Activated naive CD8-positive, alpha-beta T cell treated with anti-CD3 and anti-CD28 coated beads, Interleukin-2, amount 10 ng/mL, durations not matched to agents 7 days and 5 days (primary cell): ENCODE measurements at regions not wholly inside any gene's neighbourhood (a gene's known extent, or its start where the extent isn't known, plus 50 kb on each side); places are given as distances from the start of the nearest gene placed in this dataset.

Experiments
- ATAC-seq: fragments of 150-1000 bp; cut with Tn5 transposase; one replicate; pipeline ENCODE4 v1.10.0; 2021; ENCODE audit warnings: low read depth, moderate library complexity
- POLR2A ChIA-PET: fragments of 350-600 bp; sonication (Branson Sonifier 250); formaldehyde crosslinking; loops from one replicate; lab custom pipeline; 2021; ENCODE audit warnings: antibody characterized with exemption; lab: Charles Lee
- DNase-seq: peaks from one replicate; pipeline ENCODE4 v3.0.0; 2021
- H3K27ac Mint-ChIP-seq: one replicate; pipeline ENCODE4 v1.8.0; 2022; ENCODE audit warnings: mild to moderate bottlenecking, mixed read lengths
- H3K27me3 Mint-ChIP-seq: one replicate; pipeline ENCODE4 v1.8.0; 2022; ENCODE audit warnings: mild to moderate bottlenecking, moderate library complexity, mixed read lengths
- H3K36me3 Mint-ChIP-seq: one replicate; pipeline ENCODE4 v1.8.0; 2021; ENCODE audit warnings: mild to moderate bottlenecking, mixed read lengths
- H3K4me1 Mint-ChIP-seq: one replicate; pipeline ENCODE4 v1.8.0; 2021; ENCODE audit warnings: mixed read lengths
- H3K4me3 Mint-ChIP-seq: one replicate; pipeline ENCODE4 v1.8.0; 2022; ENCODE audit warnings: mild to moderate bottlenecking, moderate library complexity, mixed read lengths
- H3K9me3 Mint-ChIP-seq: one replicate; pipeline ENCODE4 v1.8.0; 2021; ENCODE audit warnings: mixed read lengths

DNA sequence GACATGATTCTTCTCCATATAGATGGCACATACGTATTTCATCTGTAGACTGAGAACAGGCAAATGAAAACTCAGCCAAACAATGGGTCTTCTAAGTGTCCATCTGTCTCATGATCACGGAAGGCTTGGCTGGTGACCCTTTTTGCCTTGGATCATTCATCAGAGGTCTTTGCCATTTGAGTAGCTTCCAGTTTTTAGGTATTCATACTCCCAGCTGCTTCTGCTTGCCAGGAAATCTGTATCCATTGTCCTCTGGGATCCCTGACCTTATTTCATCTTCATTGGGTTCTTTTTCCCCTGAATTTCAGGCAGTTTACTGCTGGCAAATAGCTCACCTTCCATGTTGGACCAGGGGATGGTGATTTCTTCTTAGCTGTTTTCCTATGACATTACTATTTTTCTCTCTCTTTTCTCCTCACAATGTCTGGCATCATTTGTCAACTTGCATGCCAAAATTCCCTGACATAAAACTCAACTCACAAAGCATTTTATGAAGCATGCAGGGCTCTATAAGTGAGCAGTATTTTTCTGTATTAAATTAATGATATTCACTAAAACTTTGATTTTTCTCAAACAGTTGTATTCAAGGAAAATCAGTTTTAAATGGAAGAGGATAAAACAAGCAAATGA lies 241.2 kb downstream of the DNAJB9 start:
- no peak overlapping the region for H3K4me3 Mint-ChIP-seq
- DNase-seq (no peak), ATAC-seq (no peak)
- no peaks in the 10 kb centered on the region for H3K36me3 Mint-ChIP-seq
- H3K9me3 Mint-ChIP-seq, result no peaks in the 10 kb centered on the region
- no peak overlapping the region for H3K27ac Mint-ChIP-seq
- no peaks in the 10 kb centered on the region for H3K27me3 Mint-ChIP-seq
- H3K4me1 Mint-ChIP-seq, result no peaks in the 10 kb centered on the region
- POLR2A ChIA-PET, result no interaction called here

DNA sequence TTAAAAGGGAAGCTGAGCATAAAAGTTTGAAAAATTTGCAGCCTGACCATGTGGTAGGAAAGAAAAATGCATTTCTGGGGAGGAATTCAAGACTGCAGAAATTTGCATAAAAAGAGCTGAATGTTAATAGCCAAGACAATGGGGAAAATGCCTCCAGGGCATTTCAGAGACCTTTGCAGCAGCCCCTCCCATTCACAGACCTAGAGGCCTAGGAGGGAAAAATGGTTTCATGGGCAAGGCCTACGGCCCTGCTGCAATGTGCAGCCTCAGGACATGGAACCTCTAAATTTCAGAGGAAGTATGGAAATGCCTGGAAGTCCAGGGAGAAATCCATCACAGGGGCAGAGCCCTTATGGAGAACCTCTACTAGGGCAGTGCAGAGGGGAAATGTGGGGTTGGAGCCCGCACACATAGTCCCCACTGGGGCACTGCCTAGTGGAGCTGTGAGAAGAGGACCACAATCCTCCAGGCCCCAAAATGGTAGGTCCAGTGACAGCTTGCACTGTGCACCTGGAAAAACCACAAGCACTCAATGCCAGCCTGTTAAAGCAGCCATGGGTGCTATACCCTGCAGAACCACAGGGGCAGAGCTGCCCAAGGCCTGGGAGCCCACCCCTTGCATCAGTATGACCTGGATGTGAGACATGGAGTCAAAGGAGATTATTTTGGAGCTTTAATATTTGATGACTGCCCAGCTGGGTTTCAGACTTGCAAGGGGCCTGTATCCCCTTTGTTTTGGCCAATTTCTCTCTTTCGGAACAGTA lies 243.8 kb downstream of the DNAJB9 start:
- POLR2A ChIA-PET, result no interaction called here
- Mint-ChIP-seq H3K36me3 (no peaks in the 10 kb centered on the region), H3K4me1 (no peaks in the 10 kb centered on the region), H3K9me3 (no peaks in the 10 kb centered on the region), H3K4me3 (no peak overlapping the region), H3K27me3 (no peaks in the 10 kb centered on the region), H3K27ac (no peak overlapping the region)
- DNase-seq (no peak), ATAC-seq (no peak)

DNA sequence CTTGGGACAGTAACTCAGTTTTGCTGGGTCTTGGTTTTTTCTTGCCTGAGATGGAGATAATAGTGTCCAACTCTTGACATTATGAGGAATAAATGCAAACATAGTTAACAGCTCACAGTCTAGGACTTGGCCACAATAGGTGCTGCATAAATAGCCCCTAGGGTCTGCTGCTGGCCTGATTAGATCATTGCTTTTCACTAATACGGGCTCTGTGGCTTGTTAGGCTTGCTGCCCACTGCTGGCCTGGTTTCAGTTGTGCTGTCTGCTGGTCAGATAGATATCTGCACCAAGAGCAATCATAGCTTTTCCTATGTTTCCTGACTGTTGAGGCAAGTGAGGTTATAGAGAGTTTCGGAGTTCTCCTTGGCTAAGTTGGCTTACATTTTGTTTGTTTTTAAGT lies 246.1 kb downstream of the DNAJB9 start:
- POLR2A ChIA-PET, result no interaction called here
- Mint-ChIP-seq H3K27me3 (no peaks in the 10 kb centered on the region), H3K9me3 (no peaks in the 10 kb centered on the region)

DNA sequence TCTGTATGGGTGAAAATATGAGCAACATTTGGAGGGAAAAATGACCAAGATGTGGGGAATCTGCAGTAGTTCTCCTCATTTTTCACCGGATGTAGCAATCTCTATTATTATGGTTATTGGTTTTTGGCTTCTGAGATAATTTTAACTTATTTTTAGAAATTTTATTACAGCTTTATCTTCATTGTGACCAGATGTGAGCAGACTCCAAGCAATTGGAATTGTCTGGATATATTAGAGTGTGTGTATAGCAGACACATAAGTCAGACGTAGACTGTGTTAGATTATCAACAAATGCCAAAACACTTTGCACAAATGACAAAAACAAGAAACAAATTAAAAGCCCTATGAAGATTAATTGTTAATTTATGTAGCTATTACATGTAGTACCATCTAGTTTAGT lies 249.1 kb downstream of the DNAJB9 start:
- H3K4me3 Mint-ChIP-seq, result no peak overlapping the region
- no peaks in the 10 kb centered on the region for H3K4me1 Mint-ChIP-seq
- DNase-seq (no peak), ATAC-seq (no peak)
- no peaks in the 10 kb centered on the region for H3K9me3 Mint-ChIP-seq
- no peak overlapping the region for H3K27ac Mint-ChIP-seq
- no peaks in the 10 kb centered on the region for H3K36me3 Mint-ChIP-seq
- no peaks in the 10 kb centered on the region for H3K27me3 Mint-ChIP-seq
- POLR2A ChIA-PET, result no interaction called here

More for the DNA sequence above, 246.1 kb downstream of the DNAJB9 start:
- Mint-ChIP-seq H3K4me1 (no peaks in the 10 kb centered on the region), H3K27ac (no peak overlapping the region), H3K4me3 (no peak overlapping the region), H3K36me3 (no peaks in the 10 kb centered on the region)
- ATAC-seq (no peak), DNase-seq (no peak)

DNA sequence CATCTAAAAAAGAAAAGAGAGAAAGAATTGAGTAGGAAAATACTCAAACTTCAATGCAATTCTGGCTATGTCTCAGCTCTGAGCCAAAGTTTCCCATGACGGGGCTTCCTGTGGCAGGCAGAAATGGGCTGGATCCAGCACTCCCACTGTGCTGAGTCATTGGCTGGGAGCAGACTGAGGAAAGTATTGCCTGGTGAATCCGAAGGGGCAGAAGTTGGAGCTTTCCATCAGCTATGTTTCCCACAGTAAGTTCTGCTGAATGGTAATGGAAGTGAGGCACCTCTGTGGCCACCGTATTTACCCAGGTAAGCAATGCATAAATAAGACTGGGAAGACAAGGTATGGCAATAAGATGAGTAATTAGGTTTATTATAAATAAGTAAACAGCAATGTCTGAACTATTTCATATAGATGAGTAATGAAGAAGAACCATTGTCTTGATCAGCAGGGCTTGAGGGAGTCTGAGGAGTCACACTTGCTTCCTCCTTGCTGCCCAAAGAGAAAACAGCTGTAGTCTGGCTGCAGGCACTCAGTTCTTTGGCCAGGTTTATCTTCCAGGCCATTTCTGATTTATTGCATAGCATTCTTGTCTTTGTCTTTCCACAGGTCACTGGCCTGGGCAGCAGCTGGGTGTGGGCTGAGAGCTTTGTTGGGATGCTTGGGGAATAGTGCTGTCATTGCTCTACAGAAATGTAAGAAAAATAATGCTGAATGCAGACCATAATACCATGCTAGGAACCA lies 255.3 kb downstream of the DNAJB9 start:
- H3K4me3 Mint-ChIP-seq, result no peak overlapping the region
- H3K4me1 Mint-ChIP-seq, result no peaks in the 10 kb centered on the region
- ATAC-seq (no peak), DNase-seq (no peak)
- POLR2A ChIA-PET, result no interaction called here
- H3K27ac Mint-ChIP-seq, result no peak overlapping the region
- no peaks in the 10 kb centered on the region for H3K27me3 Mint-ChIP-seq
- no peaks in the 10 kb centered on the region for H3K9me3 Mint-ChIP-seq
- no peaks in the 10 kb centered on the region for H3K36me3 Mint-ChIP-seq

DNA sequence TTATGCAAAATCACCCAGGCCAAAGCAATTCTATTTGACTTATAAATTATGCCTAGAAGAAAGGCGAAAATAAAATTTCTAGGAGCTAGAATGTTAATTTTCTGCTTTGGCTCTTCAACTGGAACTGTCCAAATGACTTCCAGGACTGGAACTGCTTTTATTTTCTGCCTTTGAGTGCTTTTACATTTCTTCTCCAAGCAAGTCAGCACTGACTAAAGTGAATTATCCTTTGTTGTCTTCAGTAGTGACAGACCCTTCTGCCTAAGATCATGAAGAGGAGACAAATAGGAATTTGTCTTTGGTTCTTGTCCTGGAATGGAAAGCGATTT lies 255.9 kb downstream of the DNAJB9 start:
- Mint-ChIP-seq H3K36me3 (no peaks in the 10 kb centered on the region), H3K4me1 (no peaks in the 10 kb centered on the region)
- POLR2A ChIA-PET, result no interaction called here

DNA sequence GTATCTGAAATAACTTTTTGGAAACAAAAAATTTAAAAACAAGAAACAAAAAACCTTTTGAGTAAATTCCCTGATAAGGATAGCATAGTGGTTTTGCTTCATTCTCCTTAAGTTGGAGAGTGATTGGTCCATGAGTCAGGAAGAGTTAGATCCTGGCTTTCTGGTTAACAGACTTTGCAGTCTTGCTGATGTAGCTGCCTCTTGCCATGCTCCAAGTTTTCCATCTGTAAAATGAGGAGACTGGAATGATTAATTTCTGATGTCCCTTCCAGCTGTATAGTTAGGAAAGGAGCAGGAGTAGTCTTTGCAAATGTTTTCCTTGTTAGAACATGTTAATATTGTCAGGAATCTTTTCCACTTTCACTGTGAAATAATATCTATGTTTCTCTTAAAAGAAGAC lies 266.6 kb downstream of the DNAJB9 start:
- H3K4me1 Mint-ChIP-seq, result no peaks in the 10 kb centered on the region
- H3K9me3 Mint-ChIP-seq, result no peaks in the 10 kb centered on the region
- POLR2A ChIA-PET, result no interaction called here
- ATAC-seq (no peak), DNase-seq (no peak)
- no peaks in the 10 kb centered on the region for H3K36me3 Mint-ChIP-seq
- no peak overlapping the region for H3K4me3 Mint-ChIP-seq
- no peak overlapping the region for H3K27ac Mint-ChIP-seq
- no peaks in the 10 kb centered on the region for H3K27me3 Mint-ChIP-seq

More for the DNA sequence above, 255.9 kb downstream of the DNAJB9 start:
- Mint-ChIP-seq H3K27me3 (no peaks in the 10 kb centered on the region), H3K27ac (no peak overlapping the region), H3K9me3 (no peaks in the 10 kb centered on the region), H3K4me3 (no peak overlapping the region)
- no peak for DNase-seq
- no peak for ATAC-seq

DNA sequence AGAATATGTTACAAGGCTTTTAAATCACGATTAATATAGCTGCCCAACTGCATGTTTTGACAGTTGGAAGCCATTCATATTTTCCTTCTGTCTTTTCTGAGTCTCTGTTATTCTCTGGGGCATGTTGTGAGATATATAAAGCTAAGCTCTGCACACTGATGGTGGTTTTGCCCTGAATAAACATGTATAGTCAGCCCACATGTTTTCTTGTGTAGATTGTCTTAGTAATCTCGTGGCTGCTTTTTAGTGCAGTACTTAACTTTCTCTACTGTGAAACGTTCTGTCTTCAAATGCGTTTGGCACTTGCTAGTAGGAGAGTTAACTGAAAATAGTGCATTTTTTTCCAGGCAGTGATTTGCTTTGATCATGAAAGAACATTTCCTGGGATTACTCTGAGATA lies 268.5 kb downstream of the DNAJB9 start:
- H3K27me3 Mint-ChIP-seq, result no peaks in the 10 kb centered on the region
- no peak for ATAC-seq
- no peaks in the 10 kb centered on the region for H3K4me1 Mint-ChIP-seq
- H3K36me3 Mint-ChIP-seq, result no peaks in the 10 kb centered on the region
- H3K27ac Mint-ChIP-seq, result no peak overlapping the region
- H3K9me3 Mint-ChIP-seq, result no peaks in the 10 kb centered on the region
- POLR2A ChIA-PET, result no interaction called here
- H3K4me3 Mint-ChIP-seq, result no peak overlapping the region
- no peak for DNase-seq

DNA sequence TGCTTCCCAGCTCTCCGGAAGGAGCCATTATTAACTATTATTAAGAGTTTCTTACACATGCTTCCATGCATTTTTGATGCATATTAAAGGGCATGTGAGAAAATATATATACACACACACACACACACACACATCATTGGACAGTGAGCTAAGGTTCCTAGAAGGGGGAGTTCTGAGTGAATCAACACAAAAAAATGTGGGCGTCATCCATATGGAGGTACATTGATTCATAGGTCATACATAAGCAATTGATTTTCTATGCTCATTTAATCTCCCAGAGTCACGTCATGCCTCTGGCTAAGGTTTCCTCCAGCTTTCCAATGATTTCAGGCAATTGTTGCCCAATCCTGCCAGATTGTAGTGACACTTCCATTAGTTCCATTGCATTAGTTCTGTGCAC lies 269.4 kb downstream of the DNAJB9 start:
- DNase-seq (no peak), ATAC-seq (no peak)
- POLR2A ChIA-PET, result no interaction called here
- Mint-ChIP-seq H3K27me3 (no peaks in the 10 kb centered on the region), H3K27ac (no peak overlapping the region), H3K4me1 (no peaks in the 10 kb centered on the region), H3K4me3 (no peak overlapping the region), H3K9me3 (no peaks in the 10 kb centered on the region), H3K36me3 (no peaks in the 10 kb centered on the region)

DNA sequence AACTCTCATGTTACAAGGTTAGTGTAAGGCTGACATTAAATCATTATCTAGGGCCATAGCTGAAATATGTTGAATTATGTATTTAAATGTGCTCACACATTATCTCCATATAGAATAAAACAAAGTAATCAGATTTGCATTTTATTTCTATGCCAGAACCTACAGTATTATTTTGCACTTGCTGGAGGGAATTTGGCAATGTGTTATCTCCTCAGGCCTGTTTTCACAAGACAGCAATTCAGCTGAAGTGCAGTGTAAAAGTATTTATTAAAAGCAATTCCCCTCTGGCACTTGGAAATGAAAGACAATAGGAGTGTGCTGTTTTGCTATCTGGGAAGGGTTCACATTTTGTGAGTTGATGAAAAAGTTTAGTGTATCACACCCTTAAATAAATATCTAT lies 276.3 kb downstream of the DNAJB9 start:
- no peak overlapping the region for H3K4me3 Mint-ChIP-seq
- ATAC-seq (no peak), DNase-seq (no peak)
- no peaks in the 10 kb centered on the region for H3K4me1 Mint-ChIP-seq
- no peak overlapping the region for H3K27ac Mint-ChIP-seq
- POLR2A ChIA-PET, result no interaction called here
- H3K36me3 Mint-ChIP-seq, result no peaks in the 10 kb centered on the region
- H3K9me3 Mint-ChIP-seq, result no peaks in the 10 kb centered on the region
- H3K27me3 Mint-ChIP-seq, result no peaks in the 10 kb centered on the region

DNA sequence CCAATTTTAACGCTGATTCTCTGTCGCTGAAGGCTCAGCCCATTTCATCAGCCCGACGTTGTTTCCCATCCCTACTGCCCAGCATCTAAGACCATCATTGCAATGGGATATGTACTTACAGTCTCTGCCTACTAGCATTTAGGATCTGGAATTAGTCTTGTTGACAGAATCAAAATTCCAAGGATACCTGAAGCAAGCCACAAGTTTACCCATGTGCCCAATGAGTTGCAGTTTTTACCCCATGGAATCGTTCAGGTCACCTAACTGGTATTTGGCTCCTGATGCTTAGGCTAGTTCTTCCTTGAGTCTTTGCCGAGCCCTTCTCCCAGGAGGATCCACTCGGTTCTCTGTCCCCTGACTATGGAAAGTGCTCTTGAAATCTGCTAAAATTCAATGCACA lies 276.8 kb downstream of the DNAJB9 start:
- Mint-ChIP-seq H3K36me3 (no peaks in the 10 kb centered on the region), H3K9me3 (no peaks in the 10 kb centered on the region)
- ATAC-seq, result no peak

DNA sequence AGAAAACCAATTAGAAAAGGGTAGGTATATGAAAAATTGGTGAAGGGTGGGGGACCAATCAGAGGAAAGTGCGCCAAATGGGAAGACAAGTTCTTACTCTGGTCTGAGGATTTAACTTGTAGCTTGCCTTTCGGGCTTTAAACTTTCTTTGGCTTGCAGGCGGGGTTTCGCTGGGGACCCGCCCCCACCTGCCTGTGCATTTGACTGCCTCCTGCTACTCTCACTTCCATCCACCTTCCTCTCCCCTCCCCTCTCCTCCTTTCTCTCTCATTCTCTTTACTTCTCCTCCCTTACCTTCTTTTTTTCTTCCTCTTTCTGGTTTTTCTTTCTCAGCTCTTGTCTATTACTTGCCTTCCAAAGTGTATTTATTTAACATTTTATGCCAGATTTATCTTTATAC lies 278.8 kb downstream of the DNAJB9 start:
- DNase-seq (no peak), ATAC-seq (no peak)
- Mint-ChIP-seq H3K4me1 (no peaks in the 10 kb centered on the region), H3K36me3 (no peaks in the 10 kb centered on the region), H3K4me3 (no peak overlapping the region), H3K9me3 (no peaks in the 10 kb centered on the region), H3K27ac (no peak overlapping the region), H3K27me3 (no peaks in the 10 kb centered on the region)
- POLR2A ChIA-PET, result no interaction called here

More for the DNA sequence above, 276.8 kb downstream of the DNAJB9 start:
- no peak for DNase-seq
- H3K4me1 Mint-ChIP-seq, result no peaks in the 10 kb centered on the region
- no peaks in the 10 kb centered on the region for H3K27me3 Mint-ChIP-seq
- H3K27ac Mint-ChIP-seq, result no peak overlapping the region
- POLR2A ChIA-PET, result no interaction called here
- H3K4me3 Mint-ChIP-seq, result no peak overlapping the region

DNA sequence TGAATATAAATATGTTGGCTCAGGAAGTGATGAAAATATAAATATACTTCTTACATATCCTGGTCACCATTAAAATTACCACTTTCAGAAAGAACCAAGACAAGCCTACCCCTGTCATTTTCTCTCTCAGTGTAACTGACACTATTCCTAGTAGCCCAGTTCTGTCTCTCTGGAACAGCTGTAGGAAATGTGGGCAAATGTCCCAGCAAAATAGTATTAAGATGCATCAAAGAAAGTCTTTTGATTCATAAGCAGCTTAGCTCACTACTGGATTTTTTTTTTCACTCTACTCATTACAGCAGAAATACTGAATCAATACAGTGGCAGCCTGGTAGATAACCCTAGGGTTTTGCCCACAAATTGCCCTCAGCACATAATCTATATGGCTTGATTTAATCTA lies 290.9 kb downstream of the DNAJB9 start:
- Mint-ChIP-seq H3K27ac (no peak overlapping the region), H3K27me3 (no peaks in the 10 kb centered on the region), H3K4me1 (no peaks in the 10 kb centered on the region), H3K4me3 (no peak overlapping the region), H3K9me3 (no peaks in the 10 kb centered on the region), H3K36me3 (no peaks in the 10 kb centered on the region)
- ATAC-seq, result no peak
- POLR2A ChIA-PET, result no interaction called here
- DNase-seq, result no peak

DNA sequence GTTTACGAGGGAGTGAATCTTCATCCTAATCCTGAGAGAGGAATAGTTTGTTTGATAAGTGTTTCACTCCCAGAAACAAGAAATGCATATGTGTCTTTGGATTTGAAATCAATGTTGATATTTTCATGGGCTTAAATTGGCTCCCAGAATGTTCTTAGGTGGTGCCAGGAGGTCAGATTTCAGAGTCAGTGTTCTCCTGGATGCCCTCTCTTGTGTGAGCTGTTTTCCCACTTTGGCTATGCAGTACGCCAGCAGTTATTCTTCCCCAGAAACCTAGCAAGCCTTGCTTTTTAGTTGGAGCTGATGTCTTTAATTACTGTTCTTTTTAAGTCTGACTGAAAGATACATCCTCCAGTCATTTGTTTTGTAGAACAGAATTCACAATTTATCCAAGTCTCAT lies 291.4 kb downstream of the DNAJB9 start:
- Mint-ChIP-seq H3K4me1 (no peaks in the 10 kb centered on the region), H3K27me3 (no peaks in the 10 kb centered on the region), H3K4me3 (no peak overlapping the region), H3K36me3 (no peaks in the 10 kb centered on the region), H3K9me3 (no peaks in the 10 kb centered on the region), H3K27ac (no peak overlapping the region)
- POLR2A ChIA-PET, result no interaction called here
- no peak for DNase-seq
- ATAC-seq, result no peak
